Rectal smooth muscle tissue (tissue), 1 donor: ENCODE measurements at regions not wholly inside any gene's neighbourhood (a gene's known extent, or its start where the extent isn't known, plus 50 kb on each side); places are given as distances from the start of the nearest gene placed in this dataset.
"Not testable (repeated sequence)": the region's sequence is repeated elsewhere in the genome, so short reads cannot be mapped to it uniquely, and the experiment has no call there.

Source experiments
- H3K27ac ChIP-seq: one replicate; pipeline ENCODE4 v1.7.0; 2013; ENCODE audit warnings: low read depth, low read length, inconsistent platforms
- H3K27me3 ChIP-seq: one replicate; pipeline ENCODE4 v1.7.0; 2013; ENCODE audit warnings: low read length; ENCODE audit not compliant: control insufficient read depth, insufficient read depth
- H3K36me3 ChIP-seq: one replicate; pipeline ENCODE4 v1.7.0; 2013; ENCODE audit warnings: low read length; ENCODE audit not compliant: control insufficient read depth, insufficient read depth
- H3K4me1 ChIP-seq: one replicate; pipeline ENCODE4 v1.7.0; 2013; ENCODE audit warnings: low read length; ENCODE audit not compliant: control insufficient read depth, insufficient read depth
- H3K4me3 ChIP-seq: one replicate; pipeline ENCODE4 v1.7.0; 2013; ENCODE audit warnings: low read length
- H3K9ac ChIP-seq: one replicate; pipeline ENCODE4 v1.7.0; 2013; ENCODE audit warnings: low read length

DNA sequence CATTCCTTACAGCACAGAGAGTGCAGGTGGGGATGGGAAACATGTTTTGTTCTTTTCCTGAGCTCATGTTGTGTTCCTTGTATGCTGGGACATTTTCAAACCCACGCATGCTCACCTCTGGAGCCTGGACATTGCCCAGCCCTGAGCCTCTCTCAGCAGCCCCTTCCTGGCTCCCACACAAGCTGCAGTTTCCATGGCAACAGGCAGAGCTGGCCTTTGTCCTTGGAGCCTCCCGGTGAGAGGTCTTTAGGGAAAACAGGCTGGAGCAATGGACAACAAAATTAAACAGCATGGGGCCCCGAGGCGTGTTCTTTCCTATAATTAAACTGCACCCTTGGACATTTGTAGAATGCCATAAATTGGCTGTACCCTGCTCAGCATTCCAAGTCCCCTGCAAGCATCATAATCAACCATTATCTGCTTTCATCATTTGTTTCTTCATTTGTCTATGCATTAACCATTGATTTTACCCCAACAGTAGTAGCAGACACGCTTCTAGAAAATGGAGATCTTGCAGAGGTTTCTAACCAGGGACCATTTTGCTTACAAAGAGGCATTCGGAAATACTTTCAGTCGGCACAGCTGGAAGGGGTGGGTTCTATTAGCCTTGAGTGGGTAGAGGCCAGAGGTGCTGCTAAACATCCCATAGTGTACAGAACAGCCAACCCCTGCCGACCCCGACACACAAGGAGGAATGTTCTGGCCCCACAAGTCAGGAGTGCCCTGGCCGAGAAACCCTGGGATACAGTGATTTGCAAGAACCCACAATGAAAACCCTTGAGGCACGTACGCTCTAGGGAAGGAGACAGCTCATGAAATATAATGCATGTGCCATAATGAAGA lies 133.4 kb upstream of the PEG3 start:
- no peak overlapping the region for H3K9ac ChIP-seq
- H3K4me3 ChIP-seq, result no peak overlapping the region
- H3K27me3 ChIP-seq, result no peaks in the 10 kb centered on the region
- H3K36me3 ChIP-seq, result no peaks in the 10 kb centered on the region
- peaks cover 6% of the 10 kb centered on the region for H3K4me1 ChIP-seq
- no peak overlapping the region for H3K27ac ChIP-seq

DNA sequence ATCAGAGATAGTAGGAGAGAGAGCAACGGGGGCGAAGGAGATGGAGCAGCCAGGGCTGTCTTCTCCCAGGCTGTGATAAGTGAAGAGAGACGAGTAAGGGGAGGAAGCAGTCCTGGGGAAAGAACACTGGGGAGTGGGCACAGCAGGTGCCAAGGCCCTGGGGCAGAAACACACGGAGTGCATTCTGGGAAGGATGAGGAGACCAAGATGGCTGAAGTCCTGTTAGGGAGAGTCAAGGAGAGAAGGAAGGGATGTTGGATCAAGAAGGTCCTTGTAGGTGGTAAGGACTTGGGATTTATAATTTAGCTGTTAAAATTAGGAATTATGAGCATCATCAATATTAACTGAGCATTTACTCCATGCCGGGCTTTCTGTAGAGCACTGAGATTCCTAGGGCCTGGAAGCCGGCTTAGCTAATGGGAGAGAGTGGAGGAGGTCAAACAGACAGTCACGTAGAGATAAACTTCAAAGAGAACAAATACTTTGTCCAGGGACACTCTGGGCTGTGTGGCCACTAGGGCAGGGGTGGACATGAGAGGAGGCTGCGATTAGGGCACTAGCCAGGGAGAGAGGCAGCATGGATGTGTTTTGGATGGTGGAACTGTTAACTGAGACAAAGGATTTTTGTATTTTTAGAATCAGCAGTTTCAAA lies 134.2 kb upstream of the PEG3 start:
- H3K27me3 ChIP-seq, result no peaks in the 10 kb centered on the region
- no peak overlapping the region for H3K4me3 ChIP-seq
- no peaks in the 10 kb centered on the region for H3K36me3 ChIP-seq
- H3K27ac ChIP-seq, result no peak overlapping the region
- no peak overlapping the region for H3K9ac ChIP-seq
- peaks cover 5% of the 10 kb centered on the region for H3K4me1 ChIP-seq

DNA sequence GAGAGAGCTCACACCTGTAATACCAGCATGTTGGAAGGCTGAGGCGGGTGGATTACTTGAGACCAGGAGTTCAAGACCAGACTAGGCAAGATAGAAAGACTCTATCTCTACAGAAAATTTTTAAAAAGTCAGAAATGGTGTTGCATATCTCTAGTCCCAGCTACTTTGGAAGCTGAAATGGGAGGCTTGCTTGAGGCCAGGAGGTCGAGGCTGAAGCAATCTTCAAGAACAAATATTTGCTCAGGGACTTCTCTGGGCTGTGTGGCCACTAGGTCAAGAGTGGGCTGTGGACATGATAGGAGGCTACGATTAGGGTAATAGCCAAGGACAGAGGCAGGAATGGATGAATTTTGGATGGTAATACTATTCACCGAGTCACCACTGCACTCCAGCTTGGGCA lies 135.8 kb upstream of the PEG3 start:
- Histone ChIP-seq H3K27ac (no peak overlapping the region), H3K36me3 (no peaks in the 10 kb centered on the region), H3K9ac (no peak overlapping the region), H3K4me1 (no peaks in the 10 kb centered on the region), H3K27me3 (no peaks in the 10 kb centered on the region), H3K4me3 (no peak overlapping the region)

DNA sequence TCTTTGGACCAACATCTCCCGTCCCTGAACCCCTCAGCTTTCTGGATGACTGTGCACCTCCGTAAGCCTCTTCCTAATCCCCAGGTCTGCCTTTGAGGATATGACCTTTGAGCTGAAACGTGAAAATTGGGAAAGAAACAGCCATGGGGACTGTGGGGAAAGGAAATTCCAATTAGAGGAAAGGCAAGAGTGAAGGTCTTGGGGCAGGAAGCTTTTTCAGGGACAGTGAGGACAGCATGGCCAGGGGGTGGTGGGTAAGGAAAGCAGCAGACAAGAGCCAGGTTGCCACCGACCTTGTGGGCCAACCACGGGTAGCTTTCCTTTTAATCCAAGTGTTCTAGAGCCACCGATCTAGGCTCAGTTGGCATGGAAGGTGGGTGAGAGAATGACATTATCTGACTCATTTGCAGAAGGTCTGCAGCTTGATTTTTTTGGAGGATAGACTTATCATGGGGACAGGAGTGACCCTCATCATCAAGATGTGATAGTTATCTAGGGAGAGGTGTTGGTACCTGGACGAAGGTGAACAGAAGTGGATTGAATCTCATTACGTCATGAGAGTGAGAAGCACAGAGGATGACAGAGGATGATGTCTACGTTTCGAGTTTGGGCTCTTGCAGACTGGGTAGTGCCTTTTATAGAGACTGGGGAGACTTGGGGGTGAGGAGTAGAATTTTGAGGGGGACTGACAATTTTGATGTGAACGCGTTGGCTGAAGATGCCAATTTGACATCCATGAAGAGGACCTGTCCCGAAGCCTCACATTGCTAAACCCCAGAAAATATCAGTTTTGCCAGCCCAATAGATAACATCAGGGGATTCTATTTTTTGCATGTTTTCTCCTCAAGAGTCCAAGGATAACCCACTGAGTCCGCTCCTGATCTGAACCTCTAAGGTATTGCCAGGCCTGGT lies 136.7 kb upstream of the PEG3 start:
- H3K27ac ChIP-seq, result no peak overlapping the region
- H3K36me3 ChIP-seq, result no peaks in the 10 kb centered on the region
- H3K4me1 ChIP-seq, result no peaks in the 10 kb centered on the region
- no peak overlapping the region for H3K9ac ChIP-seq
- no peaks in the 10 kb centered on the region for H3K27me3 ChIP-seq
- H3K4me3 ChIP-seq, result no peak overlapping the region

DNA sequence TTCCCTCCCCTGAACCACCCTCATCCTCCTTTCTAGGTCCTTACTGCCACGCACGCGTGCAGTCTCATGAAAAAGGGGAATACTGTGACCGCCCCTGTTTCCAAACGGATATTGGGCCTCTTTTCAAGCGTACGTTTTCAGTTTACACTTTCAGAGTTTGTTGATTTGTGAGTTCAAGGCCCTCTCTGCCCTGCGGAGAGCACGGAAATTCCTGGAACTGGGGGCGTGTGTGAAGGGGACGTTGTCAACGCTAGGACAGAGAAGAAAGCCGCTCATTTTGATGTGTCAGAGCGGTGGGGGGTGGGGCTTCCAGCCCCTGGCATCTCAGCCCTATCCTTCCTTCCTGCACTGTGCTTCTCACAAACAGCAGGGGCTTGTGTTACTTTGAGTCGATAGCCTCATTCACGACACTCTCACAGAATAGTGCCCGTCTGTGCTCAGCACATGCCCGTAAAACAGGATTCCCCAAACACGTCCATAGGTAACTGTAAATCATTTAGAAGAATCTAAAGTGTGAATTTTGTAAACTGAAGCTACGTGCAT lies 137.6 kb upstream of the PEG3 start:
- no peak overlapping the region for H3K27ac ChIP-seq
- no peaks in the 10 kb centered on the region for H3K4me1 ChIP-seq
- no peaks in the 10 kb centered on the region for H3K27me3 ChIP-seq
- H3K9ac ChIP-seq, result no peak overlapping the region
- H3K4me3 ChIP-seq, result no peak overlapping the region
- no peaks in the 10 kb centered on the region for H3K36me3 ChIP-seq

DNA sequence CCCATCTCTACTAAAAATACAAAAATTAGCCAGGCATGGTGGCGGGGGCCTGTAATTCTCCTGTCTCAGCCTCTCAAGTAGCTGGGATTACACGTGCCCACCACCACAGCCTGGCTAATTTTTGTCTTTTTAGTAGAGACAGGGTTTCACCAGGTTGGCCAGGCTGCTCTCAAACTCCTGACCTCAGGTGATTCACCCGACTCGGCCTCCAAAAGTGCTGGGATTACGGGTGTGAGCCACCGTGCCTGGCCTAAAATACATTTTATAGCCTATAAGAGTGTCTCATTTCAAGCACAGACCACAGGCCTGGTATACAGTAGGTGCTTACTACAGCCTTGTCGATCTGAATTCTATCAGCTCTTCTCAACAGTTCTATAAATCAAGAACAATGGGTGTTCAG lies 139.5 kb upstream of the USP29 start:
- H3K4me1 ChIP-seq, H3K27ac ChIP-seq, H3K9ac ChIP-seq, H3K36me3 ChIP-seq, H3K4me3 ChIP-seq, H3K27me3 ChIP-seq: not testable (repeated sequence)

DNA sequence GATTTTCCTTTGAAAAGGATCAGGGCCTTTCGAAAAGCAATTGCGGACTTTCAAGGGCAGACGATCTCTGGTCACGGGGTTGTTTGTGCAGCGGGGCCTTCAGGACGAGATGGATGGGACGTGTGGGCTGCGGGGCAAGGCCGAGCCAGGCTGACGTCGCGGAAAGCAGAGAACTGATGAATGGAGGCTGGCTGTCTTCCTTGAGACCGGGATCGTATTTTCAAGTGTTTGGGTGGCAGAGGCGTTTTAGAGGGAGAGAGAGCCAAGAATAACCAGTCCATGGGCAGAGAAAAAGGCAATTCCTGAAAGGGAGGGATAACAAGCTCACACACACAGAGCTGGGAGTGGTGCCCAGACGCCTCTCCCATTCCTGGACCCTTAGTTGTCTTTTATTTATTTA lies 138.9 kb upstream of the USP29 start:
- Histone ChIP-seq H3K27me3 (no peaks in the 10 kb centered on the region), H3K27ac (no peak overlapping the region), H3K36me3 (no peaks in the 10 kb centered on the region), H3K9ac (no peak overlapping the region), H3K4me3 (no peak overlapping the region), H3K4me1 (no peaks in the 10 kb centered on the region)

DNA sequence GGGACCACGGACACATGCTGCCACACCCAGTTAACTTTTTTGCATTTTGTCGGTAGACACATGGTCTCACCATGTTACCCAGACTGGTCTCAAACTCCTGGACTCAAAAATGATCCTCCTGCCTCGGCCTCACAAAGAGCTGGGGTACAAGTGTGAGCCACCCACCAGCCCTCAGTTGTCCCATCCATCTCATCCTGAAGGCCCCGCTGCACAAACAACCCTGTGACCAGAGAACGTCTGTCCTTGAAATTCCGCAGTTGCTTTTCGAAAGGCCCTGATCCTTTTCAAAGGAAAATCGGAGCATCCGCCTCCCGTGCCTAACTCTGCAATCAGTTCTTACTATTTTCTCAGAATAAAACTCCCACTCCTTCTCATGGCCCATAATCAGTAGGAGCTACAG lies 138.3 kb upstream of the USP29 start:
- not testable (repeated sequence) for H3K9ac ChIP-seq, H3K36me3 ChIP-seq, H3K27me3 ChIP-seq, H3K4me1 ChIP-seq, H3K4me3 ChIP-seq, H3K27ac ChIP-seq

DNA sequence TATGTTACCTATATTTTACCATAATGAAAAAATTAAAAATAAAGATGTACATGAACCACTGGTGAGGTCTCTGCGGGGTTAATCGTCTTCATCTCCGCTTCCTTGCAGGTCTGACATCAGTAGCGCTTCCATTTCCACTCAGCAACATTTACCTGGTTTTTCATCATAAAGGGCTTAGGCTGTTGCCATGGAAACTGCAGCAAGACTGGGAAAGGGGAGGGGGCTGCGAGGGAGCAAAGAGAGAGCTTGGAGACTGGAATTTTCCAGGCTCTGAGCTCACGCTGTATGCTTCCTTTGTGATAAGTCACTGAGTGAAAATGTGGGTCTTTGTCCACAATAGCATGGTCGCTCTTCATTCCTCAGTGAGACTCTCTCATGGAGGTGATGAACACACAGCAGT lies 136.6 kb upstream of the USP29 start:
- Histone ChIP-seq H3K27ac (no peak overlapping the region), H3K36me3 (no peaks in the 10 kb centered on the region), H3K27me3 (no peaks in the 10 kb centered on the region), H3K4me3 (no peak overlapping the region), H3K4me1 (no peaks in the 10 kb centered on the region), H3K9ac (no peak overlapping the region)

DNA sequence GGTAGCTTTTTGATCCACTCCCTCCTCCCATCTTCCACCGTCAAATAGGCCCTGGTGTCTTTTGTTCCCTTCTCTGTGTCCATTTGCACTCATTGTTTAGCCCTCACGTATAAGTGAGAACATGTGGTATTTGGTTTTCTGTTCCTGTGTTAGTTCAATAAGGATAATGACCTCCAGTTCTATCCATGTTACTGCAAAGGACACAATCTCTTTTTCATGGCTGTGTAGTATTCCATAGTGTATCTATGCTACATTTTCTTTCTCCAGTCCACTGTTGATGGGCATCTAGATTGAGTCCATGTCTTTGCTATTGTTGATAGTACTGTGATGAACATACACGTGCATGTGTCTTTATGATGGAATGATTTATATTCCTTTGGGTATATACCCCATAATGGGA lies 136.0 kb upstream of the USP29 start:
- Histone ChIP-seq H3K27ac (no peak overlapping the region), H3K27me3 (no peaks in the 10 kb centered on the region), H3K9ac (no peak overlapping the region), H3K4me3 (no peak overlapping the region), H3K36me3 (no peaks in the 10 kb centered on the region), H3K4me1 (no peaks in the 10 kb centered on the region)

DNA sequence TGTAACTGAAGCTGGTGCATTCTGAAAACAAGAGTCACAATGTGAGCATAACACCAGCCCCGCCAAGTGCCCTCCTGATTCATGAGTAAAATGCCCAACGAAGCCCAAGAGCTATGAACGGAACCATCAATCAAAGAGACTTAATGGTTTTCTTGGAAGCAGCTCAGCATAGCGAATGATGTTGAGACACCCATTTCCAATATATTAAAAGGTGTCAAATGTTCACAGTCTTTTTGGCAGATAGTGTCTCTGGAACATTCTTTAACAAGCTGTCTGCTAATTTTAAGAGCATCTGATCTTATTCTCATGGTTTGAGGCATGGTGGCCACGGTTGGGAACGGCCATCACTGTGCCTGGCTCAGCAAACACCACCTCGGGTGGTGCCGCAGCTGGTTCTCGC lies 133.4 kb upstream of the USP29 start:
- H3K4me1 ChIP-seq, result no peaks in the 10 kb centered on the region
- no peaks in the 10 kb centered on the region for H3K27me3 ChIP-seq
- no peak overlapping the region for H3K27ac ChIP-seq
- H3K9ac ChIP-seq, result no peak overlapping the region
- no peak overlapping the region for H3K4me3 ChIP-seq
- H3K36me3 ChIP-seq, result no peaks in the 10 kb centered on the region

DNA sequence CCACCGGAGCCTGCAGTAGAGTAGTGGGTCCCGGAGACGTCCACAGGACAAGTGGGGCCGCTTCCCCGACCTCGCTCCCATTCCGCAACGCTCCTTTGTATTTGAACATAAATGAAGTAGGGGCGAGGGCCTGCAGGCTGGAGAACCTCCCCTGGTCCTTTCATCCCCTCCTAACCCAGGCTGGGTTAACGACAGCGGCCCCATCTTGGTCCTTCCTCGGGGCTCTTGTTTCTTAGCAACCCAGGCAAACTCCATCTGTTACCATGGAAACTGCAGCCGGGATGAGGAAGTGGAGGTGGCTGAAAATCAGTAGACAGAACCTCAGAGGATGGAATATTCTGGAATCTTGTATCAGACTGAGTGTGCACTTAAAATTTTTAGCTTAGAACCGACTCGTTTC lies 132.6 kb upstream of the USP29 start:
- H3K4me3 ChIP-seq, result no peak overlapping the region
- no peaks in the 10 kb centered on the region for H3K36me3 ChIP-seq
- H3K27me3 ChIP-seq, result no peaks in the 10 kb centered on the region
- H3K9ac ChIP-seq, result no peak overlapping the region
- H3K4me1 ChIP-seq, result no peaks in the 10 kb centered on the region
- no peak overlapping the region for H3K27ac ChIP-seq
